ENCODE measurements at regions not wholly inside any gene's neighbourhood (a gene's known extent, or its start where the extent isn't known, plus 50 kb on each side); places are given as distances from the start of the nearest gene placed in this dataset.

DNA sequence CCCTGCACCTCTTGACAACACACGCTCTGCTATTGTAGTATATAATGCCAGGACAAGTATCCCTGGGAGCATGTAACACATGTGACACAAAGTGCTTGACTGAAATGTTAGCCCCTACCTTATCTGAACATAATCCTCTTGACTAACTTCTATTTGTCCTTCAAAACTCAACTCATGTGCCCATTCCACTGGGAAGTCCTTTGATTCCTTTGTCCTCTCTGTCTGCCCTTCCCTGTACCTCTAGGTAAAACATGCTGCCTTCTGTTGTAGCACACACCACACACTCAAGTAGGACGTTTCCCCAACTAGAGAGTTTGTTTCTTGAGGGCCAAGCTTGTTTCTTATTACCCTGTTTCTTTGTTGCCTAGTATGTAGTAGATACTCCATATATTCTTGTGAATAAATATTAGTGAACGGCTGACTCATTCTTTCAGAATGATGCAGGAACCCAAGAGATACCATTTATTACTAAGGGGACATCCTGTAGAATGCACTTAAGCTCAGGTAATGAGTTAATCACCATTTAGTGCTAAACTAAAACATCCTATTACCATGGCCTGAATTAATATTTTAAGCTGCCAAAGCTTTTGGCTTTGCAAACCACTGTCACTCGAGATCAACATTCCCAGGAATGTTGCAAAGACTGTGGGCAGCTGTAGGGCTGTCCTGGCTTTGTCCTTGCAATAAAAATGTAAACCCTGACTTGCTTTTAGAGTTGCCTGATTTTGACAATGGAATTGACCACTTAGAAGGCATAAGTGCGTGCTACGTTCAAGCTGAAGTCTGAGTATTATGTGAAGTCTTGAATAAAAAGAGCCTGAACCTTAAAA is 313.4 kb downstream of the COG6 start:
- no peak for TF ChIP-seq CTCF (conservative IDR thresholded peaks at IDR 0.05; ENCODE audit: low read length)
- TF ChIP-seq EZH2phosphoT487 (IDR thresholded peaks at IDR 0.05; ENCODE audit: borderline replicate concordance, low read depth, low read length) = no peak
